Astrocyte (in vitro differentiated cells and primary cell): ENCODE measurements at regions not wholly inside any gene's neighbourhood (a gene's known extent, or its start where the extent isn't known, plus 50 kb on each side); places are given as distances from the start of the nearest gene placed in this dataset.

Experiments
- EZH2 ChIP-seq: IDR thresholded peaks from 2 replicates; pipeline ENCODE4 v1.6.1; 2012; ENCODE audit warnings: mild to moderate bottlenecking, low read length, inconsistent platforms; ENCODE audit not compliant: insufficient read depth
- TF ChIP-seq, protein P1 (sequence below): IDR thresholded peaks from 2 replicates; pipeline ENCODE4 v1.5.1; 2011; ENCODE audit warnings: low read depth, mild to moderate bottlenecking, inconsistent platforms, low read length, moderate library complexity; ENCODE audit not compliant: insufficient read depth

DNA sequence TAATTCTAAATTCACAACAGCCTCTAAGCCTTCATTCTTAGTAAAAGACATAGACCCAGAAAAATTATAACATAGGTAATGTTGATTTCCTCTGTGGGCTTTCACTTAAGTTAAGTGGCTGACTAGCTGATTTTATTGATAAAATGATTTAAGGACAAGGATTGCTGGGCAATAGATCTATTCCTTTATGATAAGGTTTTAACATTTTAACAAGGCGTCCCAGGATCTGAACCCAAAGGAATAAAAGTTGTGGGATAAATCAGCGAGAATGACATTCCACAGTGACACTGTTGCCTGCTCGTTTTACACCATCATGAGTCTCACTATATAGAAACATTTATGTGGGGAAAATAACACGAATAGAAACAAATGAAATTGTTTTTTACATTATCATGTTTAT, 1151.0 kb downstream of the ZPLD1 start:
- TF ChIP-seq, protein P1, sequence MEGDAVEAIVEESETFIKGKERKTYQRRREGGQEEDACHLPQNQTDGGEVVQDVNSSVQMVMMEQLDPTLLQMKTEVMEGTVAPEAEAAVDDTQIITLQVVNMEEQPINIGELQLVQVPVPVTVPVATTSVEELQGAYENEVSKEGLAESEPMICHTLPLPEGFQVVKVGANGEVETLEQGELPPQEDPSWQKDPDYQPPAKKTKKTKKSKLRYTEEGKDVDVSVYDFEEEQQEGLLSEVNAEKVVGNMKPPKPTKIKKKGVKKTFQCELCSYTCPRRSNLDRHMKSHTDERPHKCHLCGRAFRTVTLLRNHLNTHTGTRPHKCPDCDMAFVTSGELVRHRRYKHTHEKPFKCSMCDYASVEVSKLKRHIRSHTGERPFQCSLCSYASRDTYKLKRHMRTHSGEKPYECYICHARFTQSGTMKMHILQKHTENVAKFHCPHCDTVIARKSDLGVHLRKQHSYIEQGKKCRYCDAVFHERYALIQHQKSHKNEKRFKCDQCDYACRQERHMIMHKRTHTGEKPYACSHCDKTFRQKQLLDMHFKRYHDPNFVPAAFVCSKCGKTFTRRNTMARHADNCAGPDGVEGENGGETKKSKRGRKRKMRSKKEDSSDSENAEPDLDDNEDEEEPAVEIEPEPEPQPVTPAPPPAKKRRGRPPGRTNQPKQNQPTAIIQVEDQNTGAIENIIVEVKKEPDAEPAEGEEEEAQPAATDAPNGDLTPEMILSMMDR: no peak
- TF ChIP-seq EZH2: no peak
